ENCODE measurements at regions not wholly inside any gene's neighbourhood (a gene's known extent, or its start where the extent isn't known, plus 50 kb on each side); places are given as distances from the start of the nearest gene placed in this dataset.
"Not testable (repeated sequence)": the region's sequence is repeated elsewhere in the genome, so short reads cannot be mapped to it uniquely, and the experiment has no call there.

- Histone ChIP-seq H3K4me1 (peaks cover 0 to 7% (median 2%) of the 10 kb centered on the region in 4 donors), H3K36me3 (no peaks in the 10 kb centered on the region), H3K27ac (no peak overlapping the region), H3K4me3 (no peak overlapping the region), H3K9me3 (peaks cover 0 to 19% (median 1%) of the 10 kb centered on the region in 4 donors), H3K27me3 (no peaks in the 10 kb centered on the region)
- 76 to 90% methylated on average over 1 of the region's 1 CpG for WGBS, 2 donors
- TF ChIP-seq POLR2A (IDR thresholded peaks at IDR 0.05) (no peak), CTCF (IDR thresholded peaks at IDR 0.05) (no peak), EP300 (IDR thresholded peaks at IDR 0.05) (no peak)
- intact Hi-C loops (cut with DNase I), result no loop called here
- no peak for DNase-seq
These were observed 400.1 kb upstream of the MDFIC2 start for GRCh38 chr3:70712449-70713082.

GRCh38 chr3:70703305-70704102 is 391.1 kb upstream of the MDFIC2 start:
- TF ChIP-seq CTCF (IDR thresholded peaks at IDR 0.05), result no peak
- 47 to 48% methylated on average over 16 of the region's 16 CpGs for WGBS, 2 donors
- Histone ChIP-seq H3K4me3 (no peak overlapping the region), H3K27me3 (no peaks in the 10 kb centered on the region), H3K36me3 (no peaks in the 10 kb centered on the region), H3K27ac (no peak overlapping the region), H3K9me3 (no peaks in the 10 kb centered on the region), H3K4me1 (no peaks in the 10 kb centered on the region)
- DNase-seq, result no peak
- intact Hi-C loops (cut with DNase I), result no loop called here

- intact Hi-C loops (cut with DNase I), result no loop called here
- Histone ChIP-seq H3K4me3 (no peak overlapping the region), H3K27me3 (no peaks in the 10 kb centered on the region), H3K9me3 (no peaks in the 10 kb centered on the region), H3K4me1 (no peaks in the 10 kb centered on the region), H3K27ac (no peak overlapping the region), H3K36me3 (no peaks in the 10 kb centered on the region)
- WGBS, 2 donors, result 37 to 65% methylated on average over 2 of the region's 2 CpGs
- TF ChIP-seq EP300 (IDR thresholded peaks at IDR 0.05) (no peak), POLR2AphosphoS5 (IDR thresholded peaks at IDR 0.05) (no peak)
- no peak for DNase-seq
These were observed 389.7 kb upstream of the MDFIC2 start for GRCh38 chr3:70702132-70702531.

GRCh38 chr3:70684701-70685100 is 372.3 kb upstream of the MDFIC2 start:
- no peak overlapping the region for H3K4me3 ChIP-seq
- no peaks in the 10 kb centered on the region for H3K4me1 ChIP-seq
- no peak for TF ChIP-seq CTCF (IDR thresholded peaks at IDR 0.05)
- no peak for TF ChIP-seq EP300 (IDR thresholded peaks at IDR 0.05)
- TF ChIP-seq POLR2A (IDR thresholded peaks at IDR 0.05), result no peak
- TF ChIP-seq POLR2AphosphoS5 (IDR thresholded peaks at IDR 0.05), result no peak
- intact Hi-C loops (cut with DNase I), result no loop called here
- H3K36me3 ChIP-seq, result no peaks in the 10 kb centered on the region
- no peak for DNase-seq
- no peak overlapping the region for H3K27ac ChIP-seq
- no peaks in the 10 kb centered on the region for H3K27me3 ChIP-seq
- no peaks in the 10 kb centered on the region for H3K9me3 ChIP-seq
- WGBS, 2 donors, result 74 to 85% methylated on average over 1 of the region's 1 CpG

- WGBS, 2 donors, result 90% methylated on average over 3 of the region's 3 CpGs
- H3K27ac ChIP-seq; intact Hi-C loops (cut with DNase I): not testable (repeated sequence)
These were observed 363.4 kb upstream of the MDFIC2 start for GRCh38 chr3:70675810-70676209.

More at GRCh38 chr3:70675810-70676209, 363.4 kb upstream of the MDFIC2 start:
- DNase-seq, H3K27me3 ChIP-seq, H3K4me1 ChIP-seq, H3K9me3 ChIP-seq, H3K4me3 ChIP-seq, H3K36me3 ChIP-seq: not testable (repeated sequence)

Measured in sigmoid colon (tissue), 6 donors.